Glomerular visceral epithelial cell (primary cell): ENCODE measurements at regions not wholly inside any gene's neighbourhood (a gene's known extent, or its start where the extent isn't known, plus 50 kb on each side); places are given as distances from the start of the nearest gene placed in this dataset.

Experiments used
- DNase-seq: peaks from one replicate; pipeline ENCODE4 v3.0.0-alpha.2; 2016; ENCODE audit errors: extremely low spot score

GRCh38 chr3:175868626-175869025 lies 1009.5 kb downstream of the NAALADL2 start:
- DNase-seq = no peak

- no peak for DNase-seq
Observed at GRCh38 chr3:175865724-175866123, 1006.6 kb downstream of the NAALADL2 start.

- DNase-seq = no peak
Observed at GRCh38 chr3:175861916-175862315, 1002.8 kb downstream of the NAALADL2 start.
